ENCODE measurements at regions not wholly inside any gene's neighbourhood (a gene's known extent, or its start where the extent isn't known, plus 50 kb on each side); places are given as distances from the start of the nearest gene placed in this dataset.
"Not testable (repeated sequence)": the region's sequence is repeated elsewhere in the genome, so short reads cannot be mapped to it uniquely, and the experiment has no call there.

- DNase-seq (ENCODE audit: low read depth); H3K4me3 ChIP-seq (ENCODE audit: low read length): not testable (repeated sequence)
These were observed 234.9 kb downstream of the SHCBP1 start for GRCh38 chr16:46386110-46386771.

GRCh38 chr16:46384285-46385061 is 236.7 kb downstream of the SHCBP1 start:
- not testable (repeated sequence) for H3K4me3 ChIP-seq (ENCODE audit: low read length); DNase-seq (ENCODE audit: low read depth)

- not testable (repeated sequence) for DNase-seq (ENCODE audit: low read depth); H3K4me3 ChIP-seq (ENCODE audit: low read length)
These were observed 237.6 kb downstream of the SHCBP1 start for GRCh38 chr16:46383581-46383980.

- H3K4me3 ChIP-seq (ENCODE audit: low read length); DNase-seq (ENCODE audit: low read depth): not testable (repeated sequence)
These were observed 238.2 kb downstream of the SHCBP1 start for GRCh38 chr16:46382791-46383541.

- H3K4me3 ChIP-seq (ENCODE audit: low read length); DNase-seq (ENCODE audit: low read depth): not testable (repeated sequence)
These were observed 239.1 kb downstream of the SHCBP1 start for GRCh38 chr16:46382079-46382478.

GRCh38 chr16:46381344-46381743 is 239.8 kb downstream of the SHCBP1 start:
- not testable (repeated sequence) for DNase-seq (ENCODE audit: low read depth); H3K4me3 ChIP-seq (ENCODE audit: low read length)
